HEK293 (cell line): ENCODE measurements at regions not wholly inside any gene's neighbourhood (a gene's known extent, or its start where the extent isn't known, plus 50 kb on each side); places are given as distances from the start of the nearest gene placed in this dataset.

Source experiments
- CTCF ChIA-PET: fragments of 350-600 bp; formaldehyde crosslinking; extraction: SDS; loops from one replicate; lab custom pipeline; 2021; ENCODE audit warnings: antibody characterized with exemption; lab: Yijun Ruan, JAX
- POLR2A ChIA-PET: fragments of 300-600 bp; formaldehyde crosslinking; extraction: SDS; loops from one replicate; lab custom pipeline; 2020; ENCODE audit warnings: antibody characterized with exemption, inconsistent platforms; lab: Yijun Ruan, JAX
- H3K27ac ChIP-seq: fragments of 200-500 bp; sonication (Bioruptor generic); 2 replicates; pipeline ENCODE4 v1.5.1; 2014; ENCODE audit warnings: low read depth, low read length, control low read depth, inconsistent platforms; ENCODE audit errors: extremely low read depth
- H3K36me3 ChIP-seq, 2 experiments: fragments of 200-500 bp in 1 of 2; sonication (Bioruptor generic) in 1 of 2; 1 replicate in 1 of 2; 2 replicates in 1 of 2; pipeline ENCODE4 v1.5.1; 2014 to 2017; ENCODE audit warnings: inconsistent platforms in 2 of 2, low read length in 2 of 2; ENCODE audit not compliant: control insufficient read depth in 2 of 2, insufficient read depth in 1 of 2
- H3K4me1 ChIP-seq: fragments of 200-500 bp; sonication (Bioruptor generic); 2 replicates; pipeline ENCODE4 v1.5.1; 2014; ENCODE audit warnings: mild to moderate bottlenecking, low read length, inconsistent platforms; ENCODE audit not compliant: control insufficient read depth, insufficient read depth
- H3K4me3 ChIP-seq: 2 replicates; pipeline ENCODE4 v1.5.1; 2011; ENCODE audit warnings: low read depth, mild to moderate bottlenecking, control low read depth, low read length, moderate library complexity
- H3K9me3 ChIP-seq: fragments of 200-500 bp; sonication (Bioruptor generic); 2 replicates; pipeline ENCODE4 v1.5.1; 2014; ENCODE audit warnings: low read depth, low read length, inconsistent platforms; ENCODE audit not compliant: control insufficient read depth, insufficient read depth
- KLF10 ChIP-seq: fragments of 450-650 bp; IDR thresholded peaks from 2 replicates; pipeline ENCODE4 v1.5.1; 2018; ENCODE audit warnings: missing biosample characterization, mild to moderate bottlenecking, missing genetic modification characterization
- KLF9 ChIP-seq: fragments of 450-650 bp; formaldehyde crosslinking; IDR thresholded peaks from 2 replicates; pipeline ENCODE4 v1.5.1; 2016; ENCODE audit warnings: missing biosample characterization, missing genetic modification characterization, low read depth
- OSR2 ChIP-seq: fragments of 450-650 bp; formaldehyde crosslinking; IDR thresholded peaks from 2 replicates; pipeline ENCODE4 v1.5.1; 2016; ENCODE audit warnings: missing biosample characterization, missing genetic modification characterization
- PRDM4 ChIP-seq: fragments of 450-650 bp; formaldehyde crosslinking; IDR thresholded peaks from 2 replicates; pipeline ENCODE4 v1.5.1; 2017; ENCODE audit warnings: missing biosample characterization, missing genetic modification characterization
- REST ChIP-seq: fragments of 450-650 bp; formaldehyde crosslinking; IDR thresholded peaks from 2 replicates; pipeline ENCODE4 v1.5.1; 2016; ENCODE audit warnings: missing biosample characterization, missing genetic modification characterization
- SETDB1 ChIP-seq: IDR thresholded peaks from one replicate; pipeline ENCODE4 v1.6.1; 2017; ENCODE audit warnings: mild to moderate bottlenecking, low read length, moderate library complexity, mixed read lengths; ENCODE audit not compliant: insufficient read length
- SP7 ChIP-seq: fragments of 450-650 bp; formaldehyde crosslinking; IDR thresholded peaks from 2 replicates; pipeline ENCODE4 v1.5.1; 2016; ENCODE audit warnings: missing biosample characterization, missing genetic modification characterization
- ZBTB1 ChIP-seq: fragments of 450-650 bp; formaldehyde crosslinking; IDR thresholded peaks from 2 replicates; pipeline ENCODE4 v1.5.1; 2016; ENCODE audit warnings: missing biosample characterization, missing genetic modification characterization
- ZBTB7A ChIP-seq: fragments of 450-650 bp; formaldehyde crosslinking; IDR thresholded peaks from 2 replicates; pipeline ENCODE4 v1.5.1; 2016; ENCODE audit warnings: low read depth, missing biosample characterization, missing genetic modification characterization
- ZNF114 ChIP-seq: fragments of 450-650 bp; formaldehyde crosslinking; IDR thresholded peaks from 2 replicates; pipeline ENCODE4 v1.5.0; 2017; ENCODE audit warnings: missing biosample characterization, missing genetic modification characterization
- ZNF211 ChIP-seq: fragments of 450-650 bp; formaldehyde crosslinking; IDR thresholded peaks from 2 replicates; pipeline ENCODE4 v1.5.1; 2016; ENCODE audit warnings: low read depth, missing biosample characterization, missing genetic modification characterization
- ZNF292 ChIP-seq: fragments of 450-650 bp; formaldehyde crosslinking; IDR thresholded peaks from 2 replicates; pipeline ENCODE4 v1.5.1; 2016; ENCODE audit warnings: low read depth, missing biosample characterization, missing genetic modification characterization, borderline replicate concordance
- ZNF426 ChIP-seq: fragments of 450-650 bp; formaldehyde crosslinking; IDR thresholded peaks from 2 replicates; pipeline ENCODE4 v1.5.1; 2017; ENCODE audit warnings: missing biosample characterization, missing genetic modification characterization, mild to moderate bottlenecking, inconsistent platforms, moderate library complexity
- ZNF560 ChIP-seq: fragments of 450-650 bp; formaldehyde crosslinking; IDR thresholded peaks from 2 replicates; pipeline ENCODE4 v1.5.1; 2017; ENCODE audit warnings: missing biosample characterization, missing genetic modification characterization, borderline replicate concordance
- ZNF610 ChIP-seq: fragments of 450-650 bp; formaldehyde crosslinking; IDR thresholded peaks from 2 replicates; pipeline ENCODE4 v1.5.1; 2016; ENCODE audit warnings: missing biosample characterization, missing genetic modification characterization, borderline replicate concordance
- ZNF658 ChIP-seq: fragments of 450-650 bp; formaldehyde crosslinking; IDR thresholded peaks from 2 replicates; pipeline ENCODE4; 2016; ENCODE audit warnings: missing biosample characterization, missing genetic modification characterization
- ZNF701 ChIP-seq: fragments of 450-650 bp; formaldehyde crosslinking; IDR thresholded peaks from 2 replicates; pipeline ENCODE4 v1.5.1; 2016; ENCODE audit warnings: missing biosample characterization, missing genetic modification characterization
- ZNF76 ChIP-seq: fragments of 450-650 bp; formaldehyde crosslinking; IDR thresholded peaks from 2 replicates; pipeline ENCODE4; 2016; ENCODE audit warnings: low read depth, missing biosample characterization, missing genetic modification characterization, borderline replicate concordance
- TF ChIP-seq, protein P1 (sequence below): fragments of 450-650 bp; formaldehyde crosslinking; IDR thresholded peaks from 2 replicates; pipeline ENCODE4 v1.5.1; 2016; ENCODE audit warnings: missing biosample characterization, missing genetic modification characterization

DNA sequence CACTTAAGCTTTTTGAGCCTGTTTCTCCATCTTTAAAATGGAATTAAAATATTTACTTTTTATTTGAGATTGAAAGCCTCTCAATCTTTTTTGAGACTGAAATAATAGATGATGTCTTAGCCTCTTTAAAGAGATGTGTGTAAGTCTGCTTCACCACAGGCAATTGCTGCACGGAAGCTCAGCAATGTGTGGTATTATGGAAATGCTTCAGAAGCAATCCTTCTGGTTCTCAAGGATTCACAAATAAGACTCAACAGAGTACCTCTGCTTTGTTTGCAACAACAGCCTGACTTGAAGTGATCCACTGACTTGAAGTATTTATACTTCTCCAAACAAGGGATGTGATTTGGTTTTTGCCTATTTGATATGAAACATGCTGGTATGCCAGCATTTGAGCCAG lies 332.0 kb upstream of the RASGRP1 start:
- H3K4me3 ChIP-seq = no peak overlapping the region
- H3K27ac ChIP-seq = no peak overlapping the region
- no peaks in the 10 kb centered on the region for H3K9me3 ChIP-seq
- no peaks in the 10 kb centered on the region for H3K36me3 ChIP-seq
- TF ChIP-seq ZNF76 = no peak
- TF ChIP-seq REST (tag by site-specific recombination) = no peak
- CTCF ChIA-PET = no interaction called here
- POLR2A ChIA-PET = no interaction called here
- peaks cover 5% of the 10 kb centered on the region; the same call in 1 of the 2 replicates for H3K4me1 ChIP-seq

GRCh38 chr15:38897551-38897950 lies 332.9 kb upstream of the RASGRP1 start:
- POLR2A ChIA-PET = no interaction called here

DNA sequence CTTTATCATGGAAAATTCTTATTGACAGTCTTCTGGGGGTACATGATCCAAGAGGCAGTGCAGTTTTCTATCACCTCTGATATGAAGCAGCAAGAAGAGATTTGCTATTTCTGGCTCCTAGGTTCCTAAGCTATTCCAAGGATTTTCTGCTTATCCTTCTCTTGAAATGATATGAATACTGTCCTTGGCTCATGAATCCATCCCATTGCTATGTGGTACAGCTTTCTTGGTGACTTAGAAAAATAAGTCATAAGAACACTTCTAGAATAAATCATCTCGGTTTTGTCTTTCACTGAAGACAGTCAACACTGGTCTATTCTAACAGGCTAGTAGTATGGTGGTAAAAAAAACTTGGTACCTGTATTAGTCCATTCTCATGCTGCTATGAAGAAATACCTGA lies 333.6 kb upstream of the RASGRP1 start:
- peaks cover 5% of the 10 kb centered on the region; the same call in 1 of the 2 replicates for H3K4me1 ChIP-seq
- H3K27ac ChIP-seq = no peak overlapping the region
- H3K36me3 ChIP-seq = no peaks in the 10 kb centered on the region
- no peaks in the 10 kb centered on the region for H3K9me3 ChIP-seq
- ChIA-PET POLR2A (no interaction called here), CTCF (no interaction called here)
- no peak overlapping the region for H3K4me3 ChIP-seq
- no peak for TF ChIP-seq SETDB1

More at GRCh38 chr15:38897551-38897950, 332.9 kb upstream of the RASGRP1 start:
- Histone ChIP-seq H3K27ac (no peak overlapping the region), H3K9me3 (no peaks in the 10 kb centered on the region), H3K4me3 (no peak overlapping the region), H3K36me3 (no peaks in the 10 kb centered on the region), H3K4me1 (peaks cover 5% of the 10 kb centered on the region; the same call in 1 of the 2 replicates)
- CTCF ChIA-PET = no interaction called here
- no peak for TF ChIP-seq SETDB1
- no peak for TF ChIP-seq ZNF211 (tag by site-specific recombination)
- TF ChIP-seq OSR2 (tag by site-specific recombination) = no peak
- no peak for TF ChIP-seq ZBTB7A
- TF ChIP-seq PRDM4 (tag by site-specific recombination) = no peak
- TF ChIP-seq ZNF114 (tag by site-specific recombination) = no peak
- TF ChIP-seq ZBTB1 (tag by site-specific recombination) = no peak
- TF ChIP-seq ZNF701 (tag by site-specific recombination) = no peak
- no peak for TF ChIP-seq ZNF560 (tag by site-specific recombination)
- no peak for TF ChIP-seq ZNF610 (tag by site-specific recombination)
- no peak for TF ChIP-seq KLF9 (tag by site-specific recombination)
- no peak for TF ChIP-seq ZNF292 (tag by site-specific recombination)
- TF ChIP-seq, protein P1, sequence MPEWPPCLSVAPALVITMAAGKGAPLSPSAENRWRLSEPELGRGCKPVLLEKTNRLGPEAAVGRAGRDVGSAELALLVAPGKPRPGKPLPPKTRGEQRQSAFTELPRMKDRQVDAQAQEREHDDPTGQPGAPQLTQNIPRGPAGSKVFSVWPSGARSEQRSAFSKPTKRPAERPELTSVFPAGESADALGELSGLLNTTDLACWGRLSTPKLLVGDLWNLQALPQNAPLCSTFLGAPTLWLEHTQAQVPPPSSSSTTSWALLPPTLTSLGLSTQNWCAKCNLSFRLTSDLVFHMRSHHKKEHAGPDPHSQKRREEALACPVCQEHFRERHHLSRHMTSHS = no peak
- TF ChIP-seq ZNF658 (tag by site-specific recombination) = no peak
- no peak for TF ChIP-seq KLF10
- no peak for TF ChIP-seq ZNF426 (tag by site-specific recombination)
- no peak for TF ChIP-seq SP7 (tag by site-specific recombination)
